K562 (cell line): ENCODE measurements at regions not wholly inside any gene's neighbourhood (a gene's known extent, or its start where the extent isn't known, plus 50 kb on each side); places are given as distances from the start of the nearest gene placed in this dataset.

Experiments
- BRF1 ChIP-seq: IDR thresholded peaks from 3 replicates; pipeline ENCODE4 v1.6.1; 2011; ENCODE audit warnings: borderline replicate concordance, mild to moderate bottlenecking; ENCODE audit not compliant: insufficient read length; ENCODE audit errors: extremely low read depth
- CBFA2T2 ChIP-seq: fragments of 450-650 bp; conservative IDR thresholded peaks from 2 replicates; pipeline ENCODE4 v1.6.1; 2017; ENCODE audit warnings: mild to moderate bottlenecking
- CTBP1 ChIP-seq: fragments of 450-650 bp; IDR thresholded peaks from 2 replicates; pipeline ENCODE4 v1.6.1; 2016; ENCODE audit warnings: borderline replicate concordance
- HLTF ChIP-seq: fragments of 450-650 bp; IDR thresholded peaks from 2 replicates; pipeline ENCODE4 v1.6.1; 2016
- JUN ChIP-seq, 2 experiments: sonication (generic) in 1 of 2; formaldehyde crosslinking in 1 of 2; IDR thresholded peaks; 2 replicates each; pipeline versions ENCODE4 v1.6.1 to v1.8.0; 2012 to 2022; ENCODE audit warnings: borderline replicate concordance in 2 of 2, mild to moderate bottlenecking in 2 of 2, improper control_type of control experiment in 1 of 2, low read depth in 1 of 2, low read length in 1 of 2, missing genetic modification reagents in 1 of 2
- KAT8 ChIP-seq: fragments of 450-650 bp; IDR thresholded peaks from 2 replicates; pipeline ENCODE4 v1.6.1; 2016; ENCODE audit warnings: low read depth, mild to moderate bottlenecking
- MAZ ChIP-seq, 2 experiments: fragments of 450-650 bp in 1 of 2; sonication (generic) in 1 of 2; formaldehyde crosslinking; IDR thresholded peaks in 1 of 2; conservative IDR thresholded peaks in 1 of 2; 2 replicates each; pipeline versions ENCODE4 v1.4.0 to v1.5.0; 2020; ENCODE audit warnings: mild to moderate bottlenecking in 1 of 2, missing genetic modification reagents in 1 of 2
- MEF2D ChIP-seq: conservative IDR thresholded peaks from 2 replicates; pipeline ENCODE4 v1.6.1; 2016; ENCODE audit warnings: low read depth, missing genetic modification characterization, missing compliant biosample characterization
- NFE2 ChIP-seq: IDR thresholded peaks from 2 replicates; pipeline ENCODE4 v1.6.1; 2014; ENCODE audit warnings: antibody characterized with exemption, low read depth
- NFE2L1 ChIP-seq: fragments of 450-650 bp; IDR thresholded peaks from 2 replicates; pipeline ENCODE4 v1.6.1; 2016; ENCODE audit warnings: missing genetic modification characterization, low read depth, mild to moderate bottlenecking, missing compliant biosample characterization, moderate library complexity, borderline replicate concordance
- NFXL1 ChIP-seq: fragments of 450-650 bp; formaldehyde crosslinking; IDR thresholded peaks from 2 replicates; pipeline ENCODE4 v1.4.0; 2021; ENCODE audit warnings: mild to moderate bottlenecking
- SMAD3 ChIP-seq: fragments of 450-650 bp; formaldehyde crosslinking; conservative IDR thresholded peaks from 2 replicates; pipeline ENCODE4 v1.4.0; 2020; ENCODE audit warnings: mild to moderate bottlenecking
- YBX1 ChIP-seq: fragments of 450-650 bp; IDR thresholded peaks from 2 replicates; pipeline ENCODE4 v1.7.1; 2016; ENCODE audit warnings: mild to moderate bottlenecking
- ZBTB49 ChIP-seq: sonication (generic); formaldehyde crosslinking; IDR thresholded peaks from 2 replicates; pipeline ENCODE4 v1.8.0; 2022; ENCODE audit warnings: missing genetic modification reagents, mild to moderate bottlenecking, borderline replicate concordance
- ZNF239 ChIP-seq: fragments of 250-450 bp; sonication (Bioruptor Pico); IDR thresholded peaks from 2 replicates; pipeline ENCODE4 v1.4.0; 2020; ENCODE audit warnings: mild to moderate bottlenecking
- ZNF584 ChIP-seq: fragments of 200-800 bp; sonication (Bioruptor generic); IDR thresholded peaks from 2 replicates; pipeline ENCODE4 v1.6.1; 2016; ENCODE audit warnings: low read depth, mild to moderate bottlenecking, missing genetic modification characterization, missing compliant biosample characterization
- ZNF76 ChIP-seq: fragments of 250-450 bp; sonication (Bioruptor Pico); IDR thresholded peaks from 2 replicates; pipeline ENCODE4 v1.4.0; 2020; ENCODE audit warnings: mild to moderate bottlenecking, moderate library complexity, borderline replicate concordance
- TF ChIP-seq, protein P1 (sequence below), 2 experiments: IDR thresholded peaks; 2 replicates each; pipeline ENCODE4 v1.6.1; 2012; ENCODE audit warnings: improper control_type of control experiment in 2 of 2, low read depth in 2 of 2, low read length in 2 of 2, borderline replicate concordance in 1 of 2
- TF ChIP-seq, protein P2 (sequence below): fragments of 450-650 bp; IDR thresholded peaks from 2 replicates; pipeline ENCODE4 v1.6.1; 2016; ENCODE audit warnings: borderline replicate concordance
- TF ChIP-seq, protein P3 (sequence below), 2 experiments: IDR thresholded peaks; 2 replicates each; pipeline ENCODE4 v1.6.1; 2011; ENCODE audit warnings: borderline replicate concordance in 1 of 2, control low read depth in 1 of 2, low read depth in 1 of 2, low read length in 1 of 2, mild to moderate bottlenecking in 1 of 2, mixed read lengths in 1 of 2, moderate library complexity in 1 of 2; ENCODE audit not compliant: insufficient read depth in 1 of 2, insufficient read length in 1 of 2, poor library complexity in 1 of 2, severe bottlenecking in 1 of 2; ENCODE audit errors: extremely low read depth in 1 of 2

DNA sequence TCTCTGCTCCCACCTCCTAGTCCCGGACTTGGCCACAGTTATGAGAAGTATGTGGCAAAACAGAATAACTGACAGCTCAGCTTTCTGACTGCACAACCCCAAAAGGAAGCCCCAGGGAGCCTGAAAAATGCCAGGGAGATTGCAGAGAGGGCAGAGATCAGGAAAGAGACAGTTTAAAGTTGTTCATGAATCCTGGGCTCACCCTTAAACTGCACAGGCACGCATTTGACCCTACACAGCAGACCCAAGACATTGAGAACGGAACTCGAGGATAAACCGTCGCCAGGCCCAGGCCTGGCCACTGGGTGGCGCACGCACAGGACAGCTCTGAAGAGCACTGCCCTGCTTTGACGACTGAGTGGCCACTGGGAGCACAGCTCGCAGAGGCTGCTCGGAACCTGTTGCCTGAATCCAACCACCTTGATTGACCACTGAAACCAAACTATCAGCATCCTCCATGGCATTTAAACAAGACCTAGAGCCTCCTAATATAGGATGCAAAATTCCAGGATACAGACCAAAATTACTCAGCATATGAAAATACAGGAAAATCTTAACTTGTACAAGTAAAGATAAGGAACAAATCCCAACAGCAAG, 114.0 kb downstream of the C16orf95 start (continued):
- TF ChIP-seq MEF2D (tag): no peak
- TF ChIP-seq NFE2L1 (tag): no peak
- TF ChIP-seq NFE2: no peak
- TF ChIP-seq BRF1: no peak
- TF ChIP-seq HLTF: no peak
- TF ChIP-seq, protein P1, sequence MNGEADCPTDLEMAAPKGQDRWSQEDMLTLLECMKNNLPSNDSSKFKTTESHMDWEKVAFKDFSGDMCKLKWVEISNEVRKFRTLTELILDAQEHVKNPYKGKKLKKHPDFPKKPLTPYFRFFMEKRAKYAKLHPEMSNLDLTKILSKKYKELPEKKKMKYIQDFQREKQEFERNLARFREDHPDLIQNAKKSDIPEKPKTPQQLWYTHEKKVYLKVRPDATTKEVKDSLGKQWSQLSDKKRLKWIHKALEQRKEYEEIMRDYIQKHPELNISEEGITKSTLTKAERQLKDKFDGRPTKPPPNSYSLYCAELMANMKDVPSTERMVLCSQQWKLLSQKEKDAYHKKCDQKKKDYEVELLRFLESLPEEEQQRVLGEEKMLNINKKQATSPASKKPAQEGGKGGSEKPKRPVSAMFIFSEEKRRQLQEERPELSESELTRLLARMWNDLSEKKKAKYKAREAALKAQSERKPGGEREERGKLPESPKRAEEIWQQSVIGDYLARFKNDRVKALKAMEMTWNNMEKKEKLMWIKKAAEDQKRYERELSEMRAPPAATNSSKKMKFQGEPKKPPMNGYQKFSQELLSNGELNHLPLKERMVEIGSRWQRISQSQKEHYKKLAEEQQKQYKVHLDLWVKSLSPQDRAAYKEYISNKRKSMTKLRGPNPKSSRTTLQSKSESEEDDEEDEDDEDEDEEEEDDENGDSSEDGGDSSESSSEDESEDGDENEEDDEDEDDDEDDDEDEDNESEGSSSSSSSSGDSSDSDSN (IDR thresholded peaks at IDR 0.05; ENCODE audit: borderline replicate concordance in 1 of 2, low read depth in 2 of 2, low read length in 2 of 2): 0 out of 4 replicates have a peak, but pooled peaks of 1 of the 2 experiments have one; percentile 29
- no peak for TF ChIP-seq CBFA2T2
- no peak for TF ChIP-seq ZBTB49 (CRISPR knock-in tag)
- no peak for TF ChIP-seq YBX1
- TF ChIP-seq NFXL1 (CRISPR knock-in tag): no peak
- TF ChIP-seq ZNF239 (CRISPR knock-in tag): no peak
- TF ChIP-seq JUN (IDR thresholded peaks at IDR 0.05; ENCODE audit: borderline replicate concordance, low read depth, low read length): no peak
- no peak for TF ChIP-seq JUN (CRISPR knock-in tag; IDR thresholded peaks at IDR 0.05; ENCODE audit: borderline replicate concordance)
- TF ChIP-seq SMAD3 (CRISPR knock-in tag): no peak
- 0 out of 4 replicates have a peak, but pooled peaks of 1 of the 2 experiments have one; percentile 19 for TF ChIP-seq MAZ (CRISPR knock-in tag; conservative IDR thresholded peaks at IDR 0.05 in 1 of 2, IDR thresholded peaks at IDR 0.05 in 1 of 2)
- no peak for TF ChIP-seq ZNF584 (CRISPR knock-in tag)
- TF ChIP-seq, protein P2, sequence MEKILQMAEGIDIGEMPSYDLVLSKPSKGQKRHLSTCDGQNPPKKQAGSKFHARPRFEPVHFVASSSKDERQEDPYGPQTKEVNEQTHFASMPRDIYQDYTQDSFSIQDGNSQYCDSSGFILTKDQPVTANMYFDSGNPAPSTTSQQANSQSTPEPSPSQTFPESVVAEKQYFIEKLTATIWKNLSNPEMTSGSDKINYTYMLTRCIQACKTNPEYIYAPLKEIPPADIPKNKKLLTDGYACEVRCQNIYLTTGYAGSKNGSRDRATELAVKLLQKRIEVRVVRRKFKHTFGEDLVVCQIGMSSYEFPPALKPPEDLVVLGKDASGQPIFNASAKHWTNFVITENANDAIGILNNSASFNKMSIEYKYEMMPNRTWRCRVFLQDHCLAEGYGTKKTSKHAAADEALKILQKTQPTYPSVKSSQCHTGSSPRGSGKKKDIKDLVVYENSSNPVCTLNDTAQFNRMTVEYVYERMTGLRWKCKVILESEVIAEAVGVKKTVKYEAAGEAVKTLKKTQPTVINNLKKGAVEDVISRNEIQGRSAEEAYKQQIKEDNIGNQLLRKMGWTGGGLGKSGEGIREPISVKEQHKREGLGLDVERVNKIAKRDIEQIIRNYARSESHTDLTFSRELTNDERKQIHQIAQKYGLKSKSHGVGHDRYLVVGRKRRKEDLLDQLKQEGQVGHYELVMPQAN: no peak
- no peak for TF ChIP-seq ZNF76 (CRISPR knock-in tag)
- TF ChIP-seq, protein P3, sequence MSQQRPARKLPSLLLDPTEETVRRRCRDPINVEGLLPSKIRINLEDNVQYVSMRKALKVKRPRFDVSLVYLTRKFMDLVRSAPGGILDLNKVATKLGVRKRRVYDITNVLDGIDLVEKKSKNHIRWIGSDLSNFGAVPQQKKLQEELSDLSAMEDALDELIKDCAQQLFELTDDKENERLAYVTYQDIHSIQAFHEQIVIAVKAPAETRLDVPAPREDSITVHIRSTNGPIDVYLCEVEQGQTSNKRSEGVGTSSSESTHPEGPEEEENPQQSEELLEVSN (IDR thresholded peaks at IDR 0.05; ENCODE audit: borderline replicate concordance in 1 of 2, extremely low read depth in 1 of 2, insufficient read depth in 1 of 2, insufficient read length in 1 of 2, low read depth in 1 of 2, low read length in 1 of 2, poor library complexity in 1 of 2, severe bottlenecking in 1 of 2): peak in 1 of 2 experiments; percentile 16
- TF ChIP-seq CTBP1: 0 out of 2 replicates have a peak, but pooled peaks have one; percentile 26
- TF ChIP-seq KAT8: no peak
